DND-41 (cell line): ENCODE measurements at regions not wholly inside any gene's neighbourhood (a gene's known extent, or its start where the extent isn't known, plus 50 kb on each side); places are given as distances from the start of the nearest gene placed in this dataset.

Experiments used
- EZH2 ChIP-seq: IDR thresholded peaks from 3 replicates; pipeline ENCODE4 v1.6.1; 2012; ENCODE audit warnings: borderline replicate concordance, low read depth, mild to moderate bottlenecking, moderate library complexity, low read length, inconsistent platforms; ENCODE audit not compliant: severe bottlenecking
- TF ChIP-seq, protein P1 (sequence below): IDR thresholded peaks from 2 replicates; pipeline ENCODE4 v1.5.1; 2012; ENCODE audit warnings: borderline replicate concordance, low read length, moderate library complexity, mild to moderate bottlenecking; ENCODE audit not compliant: poor library complexity, severe bottlenecking; ENCODE audit errors: extremely low read depth

DNA sequence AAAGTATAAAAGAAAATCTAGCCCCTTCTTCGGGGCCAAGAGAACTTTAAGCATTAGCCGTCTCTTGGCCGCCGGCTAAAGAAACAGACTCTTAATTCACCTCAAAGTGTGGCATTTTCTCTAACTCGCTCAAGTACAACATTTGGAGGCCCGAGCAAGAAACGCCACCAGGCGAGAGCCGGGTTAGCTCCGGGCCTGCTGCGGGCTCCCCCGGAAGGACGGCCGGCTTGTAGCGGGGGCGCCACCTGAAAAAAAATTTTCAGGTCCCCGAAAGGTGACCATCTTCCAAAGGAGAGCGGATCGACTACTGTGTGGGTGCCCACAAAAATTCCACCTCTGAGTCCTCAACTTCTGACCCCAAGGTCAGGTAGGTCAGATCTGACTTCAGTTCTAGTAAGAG lies 156.0 kb downstream of the DEFB131A start:
- TF ChIP-seq, protein P1, sequence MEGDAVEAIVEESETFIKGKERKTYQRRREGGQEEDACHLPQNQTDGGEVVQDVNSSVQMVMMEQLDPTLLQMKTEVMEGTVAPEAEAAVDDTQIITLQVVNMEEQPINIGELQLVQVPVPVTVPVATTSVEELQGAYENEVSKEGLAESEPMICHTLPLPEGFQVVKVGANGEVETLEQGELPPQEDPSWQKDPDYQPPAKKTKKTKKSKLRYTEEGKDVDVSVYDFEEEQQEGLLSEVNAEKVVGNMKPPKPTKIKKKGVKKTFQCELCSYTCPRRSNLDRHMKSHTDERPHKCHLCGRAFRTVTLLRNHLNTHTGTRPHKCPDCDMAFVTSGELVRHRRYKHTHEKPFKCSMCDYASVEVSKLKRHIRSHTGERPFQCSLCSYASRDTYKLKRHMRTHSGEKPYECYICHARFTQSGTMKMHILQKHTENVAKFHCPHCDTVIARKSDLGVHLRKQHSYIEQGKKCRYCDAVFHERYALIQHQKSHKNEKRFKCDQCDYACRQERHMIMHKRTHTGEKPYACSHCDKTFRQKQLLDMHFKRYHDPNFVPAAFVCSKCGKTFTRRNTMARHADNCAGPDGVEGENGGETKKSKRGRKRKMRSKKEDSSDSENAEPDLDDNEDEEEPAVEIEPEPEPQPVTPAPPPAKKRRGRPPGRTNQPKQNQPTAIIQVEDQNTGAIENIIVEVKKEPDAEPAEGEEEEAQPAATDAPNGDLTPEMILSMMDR = no peak
- TF ChIP-seq EZH2 = no peak
